Pancreas (tissue), 10 donors: ENCODE measurements at regions not wholly inside any gene's neighbourhood (a gene's known extent, or its start where the extent isn't known, plus 50 kb on each side); places are given as distances from the start of the nearest gene placed in this dataset.
A peak's percentile ranks its signal among the peaks of the same experiment; 100 is the strongest.

Experiments
- ATAC-seq, 4 donors: fragments of 200-7000 bp; cut with Tn5 transposase; one replicate each; pipeline versions ENCODE4 v1.8.0 to v1.9.1; 2020; ENCODE audit warnings: mild to moderate bottlenecking in 4 of 4, moderate library complexity in 4 of 4
- DNase-seq, 6 donors: peaks; one replicate each; pipeline ENCODE4 v3.0.0-alpha.2; 2020
- FAIRE-seq: peaks from 2 replicates; lab custom pipeline; 2012; peaks lifted over from hg19 to GRCh38; lab: Jason Lieb, UNC
- H3K27ac ChIP-seq, 4 donors: fragments of 200-600 bp; sonication (generic); 1 replicate in 3 of 4; 2 replicates in 1 of 4; pipeline versions ENCODE4 v1.5.0 to v1.8.0; 2020
- H3K27me3 ChIP-seq, 4 donors: fragments of 200-600 bp; one replicate each; pipeline ENCODE4 v1.8.0; 2021
- H3K36me3 ChIP-seq, 3 donors: fragments of 200-600 bp; sonication (generic) in 1 of 3; one replicate each; pipeline versions ENCODE4 v1.5.0 to v1.8.0; 2020 to 2021
- H3K4me1 ChIP-seq, 3 donors: fragments of 200-600 bp; one replicate each; pipeline ENCODE4 v1.8.0; 2021
- H3K4me3 ChIP-seq, 4 donors: fragments of 200-600 bp; sonication (generic) in 2 of 4; one replicate each; pipeline versions ENCODE4 v1.5.0 to v1.8.0; 2020 to 2021
- H3K9me3 ChIP-seq, 4 donors: fragments of 200-600 bp; one replicate each; pipeline ENCODE4 v1.8.0; 2021
- WGBS, 2 donors: extraction: QIAGEN DNeasy Blood & Tissue Kit; methylation state at CpG; one replicate each; pipeline ENCODE4 v1.1.7; 2013; 5-methylcytosine and 5-hydroxymethylcytosine counted together
- intact Hi-C, 3 donors: fragments of 100-400 bp; cut with DNase I; formaldehyde crosslinking; loops; one replicate each; pipeline versions ENCODE4 v1.11.1 to v1.14.2; 2022
- TF ChIP-seq, protein P1 (sequence below), 4 donors: fragments of 200-600 bp; sonication (generic) in 3 of 4; IDR thresholded peaks; one replicate each; pipeline versions ENCODE4 v1.5.0 to v1.8.0; 2021; ENCODE audit warnings: antibody characterized with exemption in 4 of 4
- donor health status: healthy with polysubstance abuse.
- donor health status: DM: no; HTN: no; CAD: no; lungs with moderate emphysema.
- donor health status: DM: no; HTN: no; CAD: no.
- donor health status: control.
- donor health status: control.
- donor health status: Bipolar disorder and iron deficiency.
- donor health status: DM: yes; HTN: yes; CAD: no.
- donor health status: DM: no; HTN: no; CAD: no.
- donor health status: DM: no; HTN: no; CAD: no.
- donor health status: DM: yes; HTN: yes; CAD: no.

DNA sequence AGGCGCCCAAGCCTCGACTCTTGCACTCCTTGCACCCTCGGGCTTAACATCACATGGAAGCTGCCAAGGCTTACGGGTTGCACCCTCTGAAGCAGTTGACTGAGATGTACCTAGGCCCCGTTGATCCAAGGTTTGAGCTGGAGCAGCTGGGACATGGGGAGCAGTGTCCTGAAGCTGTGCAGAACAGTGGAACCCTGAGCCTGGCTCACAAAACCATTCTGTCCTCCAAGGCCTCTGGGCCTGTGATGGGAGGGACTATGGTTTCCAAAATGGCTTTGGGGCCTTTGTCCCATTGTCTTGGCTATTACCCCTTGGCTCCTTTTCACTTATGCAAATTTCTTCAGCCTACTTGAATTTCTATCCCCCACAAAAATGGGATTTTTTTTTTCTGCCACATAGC lies 454.0 kb downstream of the PIK3C3 start:
- H3K27me3 ChIP-seq, result no peaks in the 10 kb centered on the region
- no peaks in the 10 kb centered on the region for H3K9me3 ChIP-seq
- FAIRE-seq (no peak), ATAC-seq (no peak), DNase-seq (no peak)
- H3K4me1 ChIP-seq, result no peaks in the 10 kb centered on the region
- intact Hi-C loops, result no loop called here
- H3K27ac ChIP-seq, result no peak overlapping the region
- 50 to 75% methylated on average over 5 of the region's 5 CpGs for WGBS, 2 donors
- TF ChIP-seq, protein P1, sequence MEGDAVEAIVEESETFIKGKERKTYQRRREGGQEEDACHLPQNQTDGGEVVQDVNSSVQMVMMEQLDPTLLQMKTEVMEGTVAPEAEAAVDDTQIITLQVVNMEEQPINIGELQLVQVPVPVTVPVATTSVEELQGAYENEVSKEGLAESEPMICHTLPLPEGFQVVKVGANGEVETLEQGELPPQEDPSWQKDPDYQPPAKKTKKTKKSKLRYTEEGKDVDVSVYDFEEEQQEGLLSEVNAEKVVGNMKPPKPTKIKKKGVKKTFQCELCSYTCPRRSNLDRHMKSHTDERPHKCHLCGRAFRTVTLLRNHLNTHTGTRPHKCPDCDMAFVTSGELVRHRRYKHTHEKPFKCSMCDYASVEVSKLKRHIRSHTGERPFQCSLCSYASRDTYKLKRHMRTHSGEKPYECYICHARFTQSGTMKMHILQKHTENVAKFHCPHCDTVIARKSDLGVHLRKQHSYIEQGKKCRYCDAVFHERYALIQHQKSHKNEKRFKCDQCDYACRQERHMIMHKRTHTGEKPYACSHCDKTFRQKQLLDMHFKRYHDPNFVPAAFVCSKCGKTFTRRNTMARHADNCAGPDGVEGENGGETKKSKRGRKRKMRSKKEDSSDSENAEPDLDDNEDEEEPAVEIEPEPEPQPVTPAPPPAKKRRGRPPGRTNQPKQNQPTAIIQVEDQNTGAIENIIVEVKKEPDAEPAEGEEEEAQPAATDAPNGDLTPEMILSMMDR (IDR thresholded peaks at IDR 0.05), result no peak
- H3K4me3 ChIP-seq, result no peak overlapping the region
- H3K36me3 ChIP-seq, result no peaks in the 10 kb centered on the region

DNA sequence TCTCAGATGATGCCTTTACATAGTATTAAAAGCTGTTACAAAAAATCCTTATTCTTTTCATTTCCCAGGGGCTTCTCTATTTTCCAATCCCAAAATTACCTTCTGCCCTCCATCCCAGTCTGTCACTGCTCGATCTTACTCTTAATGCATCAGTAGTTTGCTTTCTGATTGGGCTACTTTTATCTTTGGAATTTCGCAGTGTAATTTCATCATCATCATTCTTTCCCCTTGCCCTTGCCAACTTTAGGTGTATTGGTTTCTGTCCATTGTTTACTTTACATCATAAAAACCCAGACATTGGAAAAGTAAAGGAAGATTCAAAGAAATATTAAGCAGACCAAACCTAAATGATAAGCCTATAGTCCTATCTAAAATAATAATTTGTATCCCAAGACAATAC lies 457.2 kb downstream of the PIK3C3 start:
- Histone ChIP-seq H3K27ac (no peak overlapping the region), H3K36me3 (no peaks in the 10 kb centered on the region), H3K27me3 (no peaks in the 10 kb centered on the region), H3K9me3 (no peaks in the 10 kb centered on the region), H3K4me3 (no peak overlapping the region), H3K4me1 (no peaks in the 10 kb centered on the region)
- no peak for ATAC-seq
- no peak for DNase-seq
- TF ChIP-seq, protein P1 (IDR thresholded peaks at IDR 0.05), result no peak
- intact Hi-C loops, result no loop called here
- 38 to 40% methylated on average over 2 of the region's 2 CpGs for WGBS, 2 donors
- FAIRE-seq, result no peak

- TF ChIP-seq, protein P1 (IDR thresholded peaks at IDR 0.05), result no peak
- Histone ChIP-seq H3K27me3 (no peaks in the 10 kb centered on the region), H3K36me3 (no peaks in the 10 kb centered on the region), H3K4me1 (no peaks in the 10 kb centered on the region), H3K4me3 (no peak overlapping the region), H3K9me3 (no peaks in the 10 kb centered on the region), H3K27ac (no peak overlapping the region)
- ATAC-seq, result no peak
- intact Hi-C loops, result no loop called here
- WGBS, 2 donors, result 72 to 73% methylated on average over 2 of the region's 2 CpGs
- no peak for DNase-seq
- no peak for FAIRE-seq
Observed at GRCh38 chr18:42412896-42413295, 457.9 kb downstream of the PIK3C3 start.

DNA sequence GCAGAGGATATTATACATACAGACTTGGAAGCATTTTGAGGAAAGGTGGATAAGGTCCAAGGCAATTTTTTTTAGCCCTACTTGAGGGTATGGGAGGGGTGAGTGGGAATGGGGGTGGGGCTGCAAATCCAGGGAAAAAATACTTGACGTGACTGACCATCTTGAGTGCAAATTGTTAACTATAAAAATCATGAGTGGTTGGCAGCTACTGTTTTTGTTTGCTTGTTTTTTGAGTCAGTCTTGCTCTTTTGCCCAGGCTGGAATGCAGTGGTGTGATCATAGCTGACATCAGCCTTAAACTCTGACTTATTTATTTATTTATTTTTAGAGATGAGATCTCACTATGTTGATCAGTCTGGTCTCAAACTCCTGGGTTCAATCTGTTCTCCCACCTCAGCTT lies 458.8 kb downstream of the PIK3C3 start:
- Histone ChIP-seq H3K4me3 (no peak overlapping the region), H3K27me3 (no peaks in the 10 kb centered on the region), H3K27ac (no peak overlapping the region), H3K9me3 (no peaks in the 10 kb centered on the region), H3K36me3 (no peaks in the 10 kb centered on the region), H3K4me1 (no peaks in the 10 kb centered on the region)
- intact Hi-C loops, result no loop called here
- peak in 1 of 4 donors; percentile 38 for ATAC-seq
- TF ChIP-seq, protein P1 (IDR thresholded peaks at IDR 0.05), result no peak
- no peak for FAIRE-seq
- WGBS, 2 donors, result 53 to 75% methylated on average over 1 of the region's 1 CpG
- DNase-seq, result no peak

DNA sequence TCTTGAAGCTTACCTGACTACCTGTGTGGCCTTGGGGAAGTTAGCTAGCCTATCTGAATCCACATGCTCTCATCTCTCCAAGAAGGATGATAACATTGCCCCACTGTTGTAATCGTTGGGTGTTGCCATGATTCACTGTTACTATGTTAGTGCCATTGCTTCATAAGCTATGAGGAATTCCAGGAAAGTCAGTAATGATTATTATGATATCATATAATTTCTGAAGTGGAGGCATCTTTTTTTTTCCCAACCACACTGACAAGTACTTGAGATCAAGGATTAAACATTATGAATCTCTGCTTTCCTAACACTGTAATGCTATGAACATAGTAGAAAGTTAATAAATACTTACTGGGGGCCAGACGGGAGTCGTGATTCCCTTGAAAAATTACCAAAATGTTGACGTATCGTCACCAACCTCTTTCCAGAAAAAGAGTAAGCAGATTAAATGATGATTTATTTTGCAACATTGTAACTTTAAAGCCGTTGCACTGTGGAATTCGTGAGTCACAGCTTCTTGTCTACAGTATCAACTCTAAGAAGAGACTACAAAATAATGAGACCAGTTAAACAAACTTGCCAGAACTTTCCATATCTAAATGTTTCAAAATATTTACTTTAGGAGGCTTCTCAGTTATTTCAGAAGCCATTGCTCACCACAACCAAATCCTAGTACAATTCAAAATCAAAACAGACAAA lies 459.9 kb downstream of the PIK3C3 start:
- no peaks in the 10 kb centered on the region for H3K4me1 ChIP-seq
- no peak overlapping the region for H3K27ac ChIP-seq
- intact Hi-C loops, result no loop called here
- WGBS, 2 donors, result 16 to 19% methylated on average over 7 of the region's 7 CpGs
- H3K27me3 ChIP-seq, result no peaks in the 10 kb centered on the region
- H3K9me3 ChIP-seq, result no peaks in the 10 kb centered on the region
- H3K36me3 ChIP-seq, result no peaks in the 10 kb centered on the region
- TF ChIP-seq, protein P1 (IDR thresholded peaks at IDR 0.05), result no peak
- no peak overlapping the region for H3K4me3 ChIP-seq
- FAIRE-seq, result no peak
- no peak for DNase-seq
- ATAC-seq, result peak in 2 of 4 donors; percentile 48 to 75
